H1 (cell line): ENCODE measurements at regions not wholly inside any gene's neighbourhood (a gene's known extent, or its start where the extent isn't known, plus 50 kb on each side); places are given as distances from the start of the nearest gene placed in this dataset.

Experiments
- CTCF ChIA-PET: fragments of 300-600 bp; sonication (Branson Sonifier 250); formaldehyde crosslinking; loops from one replicate; lab custom pipeline; 2021; ENCODE audit not compliant: partially characterized antibody; lab: Charles Lee
- POLR2A ChIA-PET: fragments of 300-600 bp; sonication (Branson Sonifier 250); formaldehyde crosslinking; loops from one replicate; lab custom pipeline; 2021; ENCODE audit warnings: inconsistent platforms; ENCODE audit not compliant: partially characterized antibody; lab: Charles Lee
- DNase-seq, 2 experiments: peaks; one replicate each; pipeline versions ENCODE4 v3.0.0 to v3.0.0-alpha.2; 2010 to 2022; ENCODE audit warnings: low spot score in 2 of 2, low read depth in 1 of 2, mixed read lengths in 1 of 2
- FAIRE-seq: peaks from 2 replicates; lab custom pipeline; 2011; peaks lifted over from hg19 to GRCh38; lab: Jason Lieb, UNC
- H2AFZ ChIP-seq: 2 replicates; pipeline ENCODE4 v1.8.1; 2012; ENCODE audit warnings: low read length, inconsistent platforms
- H2AK5ac ChIP-seq: 2 replicates; pipeline ENCODE4 v1.6.1; 2013; ENCODE audit warnings: low read depth, low read length
- H2BK120ac ChIP-seq: replicated peaks from 2 replicates; pipeline ENCODE3; 2013; ENCODE audit warnings: low read depth, low read length, inconsistent platforms
- H2BK12ac ChIP-seq: 2 replicates; pipeline ENCODE4 v1.6.1; 2013; ENCODE audit warnings: low read depth, low read length
- H2BK15ac ChIP-seq: 2 replicates; pipeline ENCODE4 v1.6.1; 2013; ENCODE audit warnings: low read length
- H2BK20ac ChIP-seq: 2 replicates; pipeline ENCODE4 v1.6.1; 2013; ENCODE audit warnings: low read length
- H2BK5ac ChIP-seq: 2 replicates; pipeline ENCODE4 v1.6.1; 2013; ENCODE audit warnings: low read depth, low read length
- H3K14ac ChIP-seq: 2 replicates; pipeline ENCODE4 v1.6.1; 2013; ENCODE audit warnings: inconsistent platforms; ENCODE audit not compliant: insufficient read length
- H3K18ac ChIP-seq: 2 replicates; pipeline ENCODE4 v1.6.1; 2013; ENCODE audit warnings: low read length; ENCODE audit errors: extremely low read depth
- H3K23ac ChIP-seq: 2 replicates; pipeline ENCODE4 v1.6.1; 2013; ENCODE audit warnings: inconsistent platforms; ENCODE audit not compliant: insufficient read length
- H3K23me2 ChIP-seq: 2 replicates; pipeline ENCODE4 v1.6.1; 2013; ENCODE audit warnings: low read depth, low read length
- H3K27ac ChIP-seq: 2 replicates; pipeline ENCODE4 v1.6.1; 2011; ENCODE audit warnings: low read depth, low read length, inconsistent platforms
- H3K27me3 ChIP-seq, 4 experiments: replicated peaks in 1 of 4; 1 replicate in 1 of 4; 2 replicates in 3 of 4; pipeline versions ENCODE4 v1.6.1 to v1.8.1; 2011 to 2013; ENCODE audit warnings: low read length in 3 of 4, mild to moderate bottlenecking in 3 of 4, inconsistent platforms in 2 of 4, mixed read lengths in 2 of 4, moderate library complexity in 1 of 4; ENCODE audit not compliant: control insufficient read depth in 3 of 4, insufficient read depth in 3 of 4; ENCODE audit errors: extremely low read depth in 1 of 4
- H3K36me3 ChIP-seq, 4 experiments: 2 replicates each; pipeline versions ENCODE4 v1.6.1 to v1.8.1; 2011 to 2013; ENCODE audit warnings: mild to moderate bottlenecking in 4 of 4, low read length in 3 of 4, moderate library complexity in 2 of 4, control low read depth in 1 of 4, inconsistent platforms in 1 of 4; ENCODE audit not compliant: insufficient read depth in 4 of 4, control insufficient read depth in 2 of 4
- H3K4ac ChIP-seq: replicated peaks from 2 replicates; pipeline ENCODE3; 2013; ENCODE audit warnings: low read length, low read depth, mixed read lengths, inconsistent platforms; ENCODE audit not compliant: insufficient read length
- H3K4me1 ChIP-seq, 4 experiments: replicated peaks in 1 of 4; 1 replicate in 1 of 4; 2 replicates in 3 of 4; pipeline versions ENCODE4 v1.6.1 to v1.8.1; 2011 to 2013; ENCODE audit warnings: low read length in 3 of 4, inconsistent platforms in 2 of 4, mixed read lengths in 1 of 4; ENCODE audit not compliant: insufficient read depth in 4 of 4, control insufficient read depth in 3 of 4
- H3K4me2 ChIP-seq, 2 experiments: 2 replicates each; pipeline versions ENCODE4 v1.6.1 to v1.8.1; 2011 to 2013; ENCODE audit warnings: low read depth in 2 of 2, low read length in 2 of 2, control low read depth in 1 of 2, inconsistent platforms in 1 of 2, mild to moderate bottlenecking in 1 of 2; ENCODE audit not compliant: insufficient read depth in 1 of 2
- H3K4me3 ChIP-seq, 4 experiments: fragments of 200-600, 300-600 bp in 1 of 4; sonication (generic), shearing (Covaris generic), sonication (Bioruptor Twin) in 1 of 4; 2 replicates each; pipeline versions ENCODE4 v1.5.1 to v1.8.1; 2011 to 2016; ENCODE audit warnings: low read length in 4 of 4, low read depth in 3 of 4, control low read depth in 2 of 4, inconsistent platforms in 2 of 4, mild to moderate bottlenecking in 2 of 4, mixed read lengths in 1 of 4, moderate library complexity in 1 of 4; ENCODE audit not compliant: insufficient read depth in 2 of 4; ENCODE audit errors: extremely low read depth in 1 of 4
- H3K56ac ChIP-seq: replicated peaks from 2 replicates; pipeline ENCODE3; 2013; ENCODE audit warnings: low read depth, mild to moderate bottlenecking, mixed read lengths, low read length, inconsistent platforms; ENCODE audit not compliant: insufficient read length
- H3K79me1 ChIP-seq: 2 replicates; pipeline ENCODE4 v1.6.1; 2013; ENCODE audit warnings: low read depth, low read length, control low read depth
- H3K79me2 ChIP-seq, 2 experiments: 2 replicates each; pipeline versions ENCODE4 v1.6.1 to v1.8.1; 2012 to 2013; ENCODE audit warnings: low read length in 2 of 2, mild to moderate bottlenecking in 2 of 2, inconsistent platforms in 1 of 2; ENCODE audit not compliant: insufficient read depth in 2 of 2, control insufficient read depth in 1 of 2
- H3K9ac ChIP-seq, 4 experiments: replicated peaks in 1 of 4; 1 replicate in 1 of 4; 2 replicates in 3 of 4; pipeline versions ENCODE4 v1.6.1 to v1.8.1; 2011 to 2013; ENCODE audit warnings: low read depth in 3 of 4, low read length in 3 of 4, control low read depth in 2 of 4, mild to moderate bottlenecking in 2 of 4, moderate library complexity in 2 of 4, inconsistent platforms in 1 of 4; ENCODE audit errors: extremely low read depth in 1 of 4
- H3K9me3 ChIP-seq, 2 experiments: 2 replicates each; pipeline versions ENCODE4 v1.6.1 to v1.8.1; 2012 to 2013; ENCODE audit warnings: mild to moderate bottlenecking in 2 of 2, moderate library complexity in 2 of 2, control low read depth in 1 of 2, inconsistent platforms in 1 of 2, low read depth in 1 of 2, low read length in 1 of 2, mixed read lengths in 1 of 2; ENCODE audit not compliant: insufficient read depth in 2 of 2
- H4K20me1 ChIP-seq, 2 experiments: replicated peaks in 1 of 2; 2 replicates each; pipeline versions ENCODE3 to v1.8.1; 2011 to 2013; ENCODE audit warnings: inconsistent platforms in 2 of 2, low read length in 2 of 2, mild to moderate bottlenecking in 1 of 2; ENCODE audit not compliant: insufficient read depth in 2 of 2, control insufficient read depth in 1 of 2
- H4K5ac ChIP-seq: 2 replicates; pipeline ENCODE4 v1.6.1; 2013; ENCODE audit warnings: low read length, low read depth, mixed read lengths, inconsistent platforms; ENCODE audit not compliant: insufficient read length
- H4K8ac ChIP-seq: 2 replicates; pipeline ENCODE4 v1.8.0; 2013; ENCODE audit warnings: mild to moderate bottlenecking, moderate library complexity, low read length, inconsistent platforms; ENCODE audit not compliant: insufficient read depth; ENCODE audit errors: extremely low read depth
- H4K91ac ChIP-seq: replicated peaks from 2 replicates; pipeline ENCODE3; 2013; ENCODE audit warnings: low read length, mixed read lengths, inconsistent platforms; ENCODE audit not compliant: insufficient read length
- JUND ChIP-seq: IDR thresholded peaks from 2 replicates; pipeline ENCODE4 v1.6.1; 2011; ENCODE audit warnings: mild to moderate bottlenecking, improper control_type of control experiment, low read length
- RBBP5 ChIP-seq: IDR thresholded peaks from 2 replicates; pipeline ENCODE4 v1.7.1; 2012; ENCODE audit warnings: low read depth, mild to moderate bottlenecking, inconsistent platforms, low read length, moderate library complexity, borderline replicate concordance
- WGBS, 2 experiments: shearing (Covaris generic) in 1 of 2; methylation state at CpG; one replicate each; pipeline versions ENCODE4 v1.1.6 to v1.1.7; 2013 to 2015; ENCODE audit warnings: low lambda C conversion rate in 2 of 2, mixed read lengths in 2 of 2, inconsistent platforms in 1 of 2, low coverage in 1 of 2, missing lambda C conversion rate in 1 of 2; ENCODE audit not compliant: insufficient replicate concordance in 2 of 2, insufficient coverage in 1 of 2, insufficient read length in 1 of 2; ENCODE audit errors: extremely low coverage in 1 of 2, missing lambda C conversion rate in 1 of 2; 5-methylcytosine and 5-hydroxymethylcytosine counted together

- Histone ChIP-seq H4K91ac (no peak overlapping the region), H3K18ac (no peak overlapping the region), H3K4me1 (no peaks in the 10 kb centered on the region), H2BK15ac (no peak overlapping the region), H2AFZ (no peak overlapping the region), H2BK12ac (no peak overlapping the region), H3K4ac (no peak overlapping the region), H3K56ac (no peak overlapping the region), H2BK20ac (no peak overlapping the region), H3K79me1 (no peaks in the 10 kb centered on the region), H3K14ac (no peak overlapping the region), H3K23ac (no peak overlapping the region), H3K9me3 (no peaks in the 10 kb centered on the region), H4K8ac (no peak overlapping the region), H3K4me2 (no peak overlapping the region), H4K5ac (no peak overlapping the region), H2AK5ac (no peak overlapping the region), H3K36me3 (no peaks in the 10 kb centered on the region), H3K27me3 (no peaks in the 10 kb centered on the region), H4K20me1 (no peaks in the 10 kb centered on the region), H3K27ac (no peak overlapping the region), H3K9ac (no peak overlapping the region), H2BK5ac (no peak overlapping the region), H3K79me2 (no peaks in the 10 kb centered on the region), H3K23me2 (no peaks in the 10 kb centered on the region), H2BK120ac (no peak overlapping the region), H3K4me3 (no peak overlapping the region)
- ChIA-PET POLR2A (no interaction called here), CTCF (interaction anchor here (0.7 kb wide), 1 partner anchor 57 kb away, joined by 3 read pairs; no protein-coding TSS in a partner anchor)
- 79 to 100% methylated on average over 1 to 2 of the region's 2 CpGs for WGBS, 2 experiments
- FAIRE-seq: no peak
- no peak for DNase-seq
- TF ChIP-seq JUND (no peak), RBBP5 (no peak)
These were observed 118.4 kb downstream of the BTG1 start for GRCh38 chr12:92027243-92027642.
